ENCODE measurements at regions not wholly inside any gene's neighbourhood (a gene's known extent, or its start where the extent isn't known, plus 50 kb on each side); places are given as distances from the start of the nearest gene placed in this dataset.
"Not testable (repeated sequence)": the region's sequence is repeated elsewhere in the genome, so short reads cannot be mapped to it uniquely, and the experiment has no call there.

GRCh38 chr5:85588268-85588667, 1029.5 kb upstream of the COX7C start:
- not testable (repeated sequence) for TF ChIP-seq POLR2AphosphoS5 (IDR thresholded peaks at IDR 0.05; ENCODE audit: borderline replicate concordance, low read depth, low read length); EZH2 (IDR thresholded peaks at IDR 0.05); FOXP2 (optimal IDR thresholded peaks at IDR 0.05; ENCODE audit: control extremely low read depth, extremely low read length, insufficient read depth)
